ENCODE measurements at regions not wholly inside any gene's neighbourhood (a gene's known extent, or its start where the extent isn't known, plus 50 kb on each side); places are given as distances from the start of the nearest gene placed in this dataset.

- Histone ChIP-seq H3K27me3 (no peaks in the 10 kb centered on the region), H3K36me3 (no peaks in the 10 kb centered on the region), H3K27ac (no peak overlapping the region), H3K9me3 (no peaks in the 10 kb centered on the region), H3K4me1 (no peaks in the 10 kb centered on the region), H3K4me3 (no peak overlapping the region)
- no peak for ATAC-seq
- no peak for TF ChIP-seq POLR2AphosphoS5 (IDR thresholded peaks at IDR 0.05)
- no peak for TF ChIP-seq POLR2A (IDR thresholded peaks at IDR 0.05)
- no peak for TF ChIP-seq EP300 (IDR thresholded peaks at IDR 0.05)
- no peak for TF ChIP-seq CTCF (IDR thresholded peaks at IDR 0.05)
- 50 to 81% methylated on average over 5 of the region's 5 CpGs for WGBS, 2 donors (ENCODE audit: low coverage in 1 of 2)
Observed at GRCh38 chr1:58304346-58304975, 242.1 kb downstream of the OMA1 start.

- WGBS, 2 donors (ENCODE audit: low coverage in 1 of 2) = 43 to 46% methylated on average over 3 of the region's 3 CpGs
- no peaks in the 10 kb centered on the region for H3K36me3 ChIP-seq
Observed at GRCh38 chr1:58303841-58304240, 242.7 kb downstream of the OMA1 start.

GRCh38 chr1:58293388-58293787, 253.1 kb downstream of the OMA1 start:
- no peaks in the 10 kb centered on the region for H3K9me3 ChIP-seq
- 80 to 90% methylated on average over 1 of the region's 1 CpG for WGBS, 2 donors (ENCODE audit: low coverage in 1 of 2)

More at GRCh38 chr1:58303841-58304240, 242.7 kb downstream of the OMA1 start:
- no peaks in the 10 kb centered on the region for H3K9me3 ChIP-seq
- no peaks in the 10 kb centered on the region for H3K27me3 ChIP-seq
- TF ChIP-seq EP300 (IDR thresholded peaks at IDR 0.05) = no peak
- TF ChIP-seq POLR2A (IDR thresholded peaks at IDR 0.05) = no peak
- TF ChIP-seq POLR2AphosphoS5 (IDR thresholded peaks at IDR 0.05) = no peak
- TF ChIP-seq CTCF (IDR thresholded peaks at IDR 0.05) = no peak
- no peak for ATAC-seq
- no peak overlapping the region for H3K4me3 ChIP-seq
- no peaks in the 10 kb centered on the region for H3K4me1 ChIP-seq
- no peak overlapping the region for H3K27ac ChIP-seq

GRCh38 chr1:58290685-58291372, 255.7 kb downstream of the OMA1 start:
- Histone ChIP-seq H3K36me3 (no peaks in the 10 kb centered on the region), H3K27ac (no peak overlapping the region), H3K27me3 (no peaks in the 10 kb centered on the region), H3K4me3 (no peak overlapping the region), H3K9me3 (peaks cover 0 to 8% (median 0%) of the 10 kb centered on the region in 3 donors), H3K4me1 (no peaks in the 10 kb centered on the region)
- TF ChIP-seq CTCF (IDR thresholded peaks at IDR 0.05) = no peak
- no peak for TF ChIP-seq POLR2AphosphoS5 (IDR thresholded peaks at IDR 0.05)
- no peak for TF ChIP-seq POLR2A (IDR thresholded peaks at IDR 0.05)
- no peak for TF ChIP-seq EP300 (IDR thresholded peaks at IDR 0.05)
- 38 to 78% methylated on average over 3 to 6 of the region's 6 CpGs for WGBS, 2 donors (ENCODE audit: low coverage in 1 of 2)
- ATAC-seq = no peak

More at GRCh38 chr1:58293388-58293787, 253.1 kb downstream of the OMA1 start:
- TF ChIP-seq POLR2A (IDR thresholded peaks at IDR 0.05) = no peak
- no peak for TF ChIP-seq POLR2AphosphoS5 (IDR thresholded peaks at IDR 0.05)
- TF ChIP-seq CTCF (IDR thresholded peaks at IDR 0.05) = no peak
- TF ChIP-seq EP300 (IDR thresholded peaks at IDR 0.05) = no peak
- Histone ChIP-seq H3K4me3 (no peak overlapping the region), H3K27me3 (no peaks in the 10 kb centered on the region), H3K27ac (no peak overlapping the region), H3K4me1 (no peaks in the 10 kb centered on the region), H3K36me3 (no peaks in the 10 kb centered on the region)
- ATAC-seq = no peak
